ENCODE measurements at regions not wholly inside any gene's neighbourhood (a gene's known extent, or its start where the extent isn't known, plus 50 kb on each side); places are given as distances from the start of the nearest gene placed in this dataset.

DNA sequence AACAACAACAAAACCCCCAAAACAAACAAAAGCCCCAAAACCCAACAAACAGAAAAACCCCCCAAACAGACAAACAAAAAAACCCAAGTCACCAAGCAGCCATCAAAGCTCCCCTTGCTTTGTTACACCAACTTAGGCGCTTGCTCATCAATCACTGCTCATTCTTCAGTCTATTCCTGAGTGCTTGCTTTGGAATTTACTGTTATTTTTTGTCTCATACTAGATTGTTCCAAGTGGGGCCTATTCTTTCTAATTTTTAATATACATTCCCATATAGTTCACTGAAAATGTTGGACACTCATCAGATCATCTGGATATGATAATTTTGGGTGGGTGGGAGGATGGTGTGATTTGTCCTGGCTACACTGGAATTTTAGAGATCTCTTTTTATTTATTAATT, 126.0 kb upstream of the JCAD start:
- TF ChIP-seq, protein P1, sequence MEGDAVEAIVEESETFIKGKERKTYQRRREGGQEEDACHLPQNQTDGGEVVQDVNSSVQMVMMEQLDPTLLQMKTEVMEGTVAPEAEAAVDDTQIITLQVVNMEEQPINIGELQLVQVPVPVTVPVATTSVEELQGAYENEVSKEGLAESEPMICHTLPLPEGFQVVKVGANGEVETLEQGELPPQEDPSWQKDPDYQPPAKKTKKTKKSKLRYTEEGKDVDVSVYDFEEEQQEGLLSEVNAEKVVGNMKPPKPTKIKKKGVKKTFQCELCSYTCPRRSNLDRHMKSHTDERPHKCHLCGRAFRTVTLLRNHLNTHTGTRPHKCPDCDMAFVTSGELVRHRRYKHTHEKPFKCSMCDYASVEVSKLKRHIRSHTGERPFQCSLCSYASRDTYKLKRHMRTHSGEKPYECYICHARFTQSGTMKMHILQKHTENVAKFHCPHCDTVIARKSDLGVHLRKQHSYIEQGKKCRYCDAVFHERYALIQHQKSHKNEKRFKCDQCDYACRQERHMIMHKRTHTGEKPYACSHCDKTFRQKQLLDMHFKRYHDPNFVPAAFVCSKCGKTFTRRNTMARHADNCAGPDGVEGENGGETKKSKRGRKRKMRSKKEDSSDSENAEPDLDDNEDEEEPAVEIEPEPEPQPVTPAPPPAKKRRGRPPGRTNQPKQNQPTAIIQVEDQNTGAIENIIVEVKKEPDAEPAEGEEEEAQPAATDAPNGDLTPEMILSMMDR (IDR thresholded peaks at IDR 0.05) = no peak
- no peak for TF ChIP-seq POLR2AphosphoS5 (IDR thresholded peaks at IDR 0.05)

Measured in stomach (tissue), 4 donors.